NCI-H526 (cell line): ENCODE measurements at regions not wholly inside any gene's neighbourhood (a gene's known extent, or its start where the extent isn't known, plus 50 kb on each side); places are given as distances from the start of the nearest gene placed in this dataset.

Source experiments
- DNase-seq, 2 experiments: peaks; one replicate each; lab custom pipeline; 2025; lab: John Stamatoyannopoulos, UW

DNA sequence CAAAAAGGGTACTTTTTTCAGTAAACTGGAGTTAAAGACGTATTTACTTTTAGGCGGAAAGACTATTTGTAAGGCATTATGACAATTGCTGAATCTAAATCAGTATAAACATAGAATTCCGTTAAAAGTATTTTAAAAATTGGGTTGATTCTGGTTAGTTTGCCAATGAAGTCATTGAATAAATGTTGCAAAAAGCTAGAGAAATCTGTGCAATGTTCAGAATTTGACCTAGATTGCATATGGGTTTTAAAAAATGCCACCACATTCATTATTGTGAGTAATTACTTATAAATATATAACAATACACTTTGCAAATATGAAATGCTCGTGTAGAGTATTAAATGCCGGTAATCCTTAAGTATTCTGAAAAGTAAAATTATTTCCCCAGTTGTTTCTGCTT, 116.5 kb upstream of the EEF1E1 start:
- DNase-seq = no peak

DNA sequence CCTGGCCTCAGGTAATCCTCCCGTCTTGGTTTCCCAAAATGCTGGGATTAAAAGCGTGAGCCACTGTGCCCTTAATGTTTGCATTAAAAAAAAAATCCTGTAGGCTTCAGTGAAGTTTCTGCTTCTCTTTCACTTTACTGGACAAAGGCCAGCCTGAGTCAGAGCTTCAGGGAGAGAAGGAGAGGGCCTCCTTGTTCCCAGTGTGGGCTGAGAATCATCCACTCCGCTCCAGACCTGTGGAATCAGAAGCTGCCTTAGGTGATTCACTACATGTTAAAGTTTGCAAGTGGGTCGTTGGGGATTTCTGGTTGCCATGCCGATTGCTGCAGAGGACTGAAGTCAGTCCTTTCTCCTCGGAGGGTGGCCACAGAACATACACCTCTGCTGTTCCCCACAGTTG, 113.3 kb upstream of the EEF1E1 start:
- DNase-seq = no peak

DNA sequence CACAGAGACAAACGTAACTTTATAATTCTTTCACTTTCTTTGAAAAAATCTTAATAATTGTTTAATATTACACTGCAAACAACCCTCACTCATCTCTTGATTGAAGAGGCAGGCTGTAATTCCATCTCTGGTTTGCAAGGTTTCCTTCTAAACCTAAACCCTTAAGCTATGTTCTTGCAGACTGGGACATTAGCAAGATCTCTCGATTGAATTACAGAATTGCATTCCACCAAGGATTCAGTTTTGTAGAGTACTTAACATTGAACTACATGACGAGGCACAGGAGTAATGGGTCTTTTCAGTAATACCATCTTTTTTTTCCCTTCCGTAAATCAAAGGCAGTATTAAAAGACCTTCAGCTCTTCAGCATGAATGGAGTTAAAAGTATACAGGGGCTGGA, 111.6 kb upstream of the EEF1E1 start:
- DNase-seq = no peak

DNA sequence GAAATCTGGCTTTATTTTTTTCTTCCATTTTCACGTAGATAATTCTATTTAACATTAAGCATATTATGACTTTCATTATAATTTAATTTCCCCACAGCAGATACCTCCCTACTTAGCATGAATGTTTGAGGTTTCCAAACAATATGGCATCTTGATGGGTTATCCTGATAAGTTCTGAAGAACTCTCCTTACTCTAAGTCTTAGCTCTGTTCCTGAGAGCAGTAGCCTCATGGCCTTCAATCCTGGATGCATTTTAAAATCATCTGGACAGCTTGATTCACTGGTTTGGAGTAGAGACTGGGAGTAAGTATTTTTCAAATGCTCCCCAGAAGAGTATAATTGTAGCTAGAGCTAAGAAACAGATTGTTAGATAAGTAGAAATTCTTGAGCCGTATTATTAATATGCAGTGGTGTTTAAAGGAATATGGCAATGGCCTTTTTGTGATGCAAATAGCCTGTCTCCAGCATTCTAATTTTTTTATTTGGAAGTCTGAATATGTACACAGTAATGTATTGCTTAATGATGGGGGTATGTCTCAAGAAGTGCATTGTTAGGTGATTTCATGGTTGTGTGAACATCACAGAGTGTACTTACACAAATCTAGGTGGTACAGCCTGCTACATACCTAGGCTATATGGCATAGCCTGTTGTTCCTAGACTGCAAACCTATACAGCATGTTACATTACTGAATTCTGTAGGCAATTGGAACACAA, 110.5 kb upstream of the EEF1E1 start:
- peak in 1 of 2 experiments; percentile 16 for DNase-seq

DNA sequence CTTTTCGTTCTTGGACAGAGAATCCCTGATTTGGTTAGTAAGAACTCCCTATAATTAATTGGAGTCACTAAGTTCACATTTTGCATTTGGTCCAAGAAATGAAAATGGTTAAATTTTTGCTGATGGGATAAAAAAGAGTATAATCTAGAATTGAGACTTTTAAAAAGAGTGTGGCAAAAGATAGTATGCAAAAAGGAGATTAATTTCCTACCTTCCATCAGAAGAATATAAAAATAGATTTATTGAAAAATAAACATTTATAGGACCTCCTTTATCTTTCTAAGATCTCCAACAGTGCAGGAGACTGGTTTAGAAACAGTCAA, 105.5 kb upstream of the EEF1E1 start:
- no peak for DNase-seq

DNA sequence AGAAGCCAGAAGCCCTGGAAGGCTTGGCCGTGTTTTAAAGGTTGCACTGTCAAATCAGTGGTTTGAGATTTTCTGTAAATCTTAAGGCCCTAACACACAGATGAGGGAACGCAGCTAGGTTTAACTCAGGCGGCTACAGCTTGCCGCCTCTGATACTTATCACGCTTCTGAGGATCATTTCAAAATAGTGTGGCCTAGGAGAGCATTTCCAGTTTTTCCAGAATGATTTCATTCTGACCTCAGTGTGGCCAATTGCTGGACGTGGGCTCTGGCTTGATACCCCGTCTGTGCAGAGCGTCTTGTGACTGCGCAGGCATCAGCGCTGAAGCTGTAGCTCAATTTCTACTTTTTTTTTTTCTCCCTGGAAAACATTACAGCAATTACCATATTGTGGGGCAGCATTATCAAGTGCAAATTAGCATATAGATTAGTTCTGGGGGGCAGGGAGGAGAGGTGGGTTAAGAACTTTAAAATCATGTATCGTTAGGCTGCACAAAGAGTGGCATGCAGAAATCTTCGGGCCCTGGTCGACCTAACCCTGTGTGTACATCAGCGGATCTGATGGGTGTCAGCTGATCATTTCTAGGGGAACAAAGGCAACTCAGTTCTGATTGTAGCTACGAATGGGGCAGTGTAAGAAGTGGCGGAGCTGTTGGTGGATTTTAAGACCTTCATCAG, 105.0 kb upstream of the EEF1E1 start:
- DNase-seq = no peak

DNA sequence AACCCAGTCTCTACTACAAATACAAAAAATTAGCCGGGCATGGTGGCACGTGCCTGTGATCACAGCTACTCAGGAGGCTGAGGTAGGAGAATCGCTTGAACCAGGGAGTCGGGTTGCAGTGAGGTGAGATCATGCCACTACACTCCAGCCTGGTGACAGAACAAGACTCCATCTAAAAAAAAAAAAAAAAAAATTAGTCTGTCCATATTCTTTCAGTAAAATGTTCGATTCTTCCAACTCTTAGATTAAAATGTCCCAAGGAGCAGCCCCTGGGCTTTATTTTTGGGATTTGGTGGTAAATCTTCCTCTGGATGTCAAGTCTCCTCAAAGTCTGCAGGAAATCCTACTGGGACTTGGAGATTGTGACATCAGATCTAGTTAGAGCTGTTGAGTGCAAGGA, 101.0 kb upstream of the EEF1E1 start:
- DNase-seq = no peak

DNA sequence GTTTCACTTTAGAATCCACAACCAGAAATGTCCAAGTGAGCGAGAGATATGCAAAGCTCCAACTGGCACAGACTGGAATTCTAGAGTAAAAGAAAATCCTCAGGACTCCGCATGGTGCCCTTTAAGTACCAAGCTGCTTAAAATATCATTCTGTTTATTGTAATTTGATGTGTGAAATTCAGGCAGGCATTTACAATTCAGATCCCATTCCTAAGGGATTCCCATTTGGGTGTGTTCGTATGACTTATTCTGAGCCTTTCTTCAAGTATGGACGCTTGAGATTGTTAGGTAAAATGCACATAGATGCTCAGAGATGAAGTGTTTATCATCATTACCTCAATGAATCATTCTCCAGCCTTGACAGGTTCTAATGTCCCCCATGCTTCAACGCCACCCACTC, 99.3 kb upstream of the EEF1E1 start:
- no peak for DNase-seq

DNA sequence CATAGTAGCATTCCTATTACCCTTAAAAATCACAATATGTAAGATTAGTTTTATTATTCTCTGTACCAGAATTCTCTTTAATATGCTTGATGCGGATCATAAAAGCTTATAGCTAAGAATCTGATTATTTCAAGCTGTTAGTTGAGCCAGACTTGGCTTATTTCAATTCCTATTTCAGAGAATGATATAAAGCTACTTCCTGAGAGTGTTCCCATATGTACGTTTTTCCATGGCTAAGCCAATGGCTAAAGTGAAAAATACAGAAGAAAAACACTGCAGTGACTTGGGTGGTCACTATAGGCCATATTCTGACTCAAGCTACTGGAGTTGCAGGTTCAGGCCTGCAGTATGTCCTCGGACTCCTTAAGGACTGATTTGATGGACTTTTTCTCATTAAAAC, 97.9 kb upstream of the EEF1E1 start:
- no peak for DNase-seq

DNA sequence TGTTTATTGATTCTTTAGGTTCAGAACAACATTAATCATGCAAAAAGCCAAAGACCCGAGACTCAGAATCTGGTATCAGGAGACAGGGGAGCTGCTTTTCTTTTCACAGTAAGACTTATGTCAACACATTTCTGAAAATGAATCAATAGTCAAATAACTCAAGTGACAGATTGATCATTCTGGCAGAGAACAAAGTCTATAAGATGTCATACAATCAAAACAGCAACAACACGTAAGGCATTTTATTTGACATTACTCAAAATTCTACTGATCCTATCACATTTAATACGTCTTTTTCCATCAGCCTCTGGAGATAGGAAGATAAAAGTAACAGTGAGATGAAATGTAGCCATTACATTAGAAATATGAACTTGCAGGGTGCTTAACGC, 93.4 kb upstream of the EEF1E1 start:
- no peak for DNase-seq

DNA sequence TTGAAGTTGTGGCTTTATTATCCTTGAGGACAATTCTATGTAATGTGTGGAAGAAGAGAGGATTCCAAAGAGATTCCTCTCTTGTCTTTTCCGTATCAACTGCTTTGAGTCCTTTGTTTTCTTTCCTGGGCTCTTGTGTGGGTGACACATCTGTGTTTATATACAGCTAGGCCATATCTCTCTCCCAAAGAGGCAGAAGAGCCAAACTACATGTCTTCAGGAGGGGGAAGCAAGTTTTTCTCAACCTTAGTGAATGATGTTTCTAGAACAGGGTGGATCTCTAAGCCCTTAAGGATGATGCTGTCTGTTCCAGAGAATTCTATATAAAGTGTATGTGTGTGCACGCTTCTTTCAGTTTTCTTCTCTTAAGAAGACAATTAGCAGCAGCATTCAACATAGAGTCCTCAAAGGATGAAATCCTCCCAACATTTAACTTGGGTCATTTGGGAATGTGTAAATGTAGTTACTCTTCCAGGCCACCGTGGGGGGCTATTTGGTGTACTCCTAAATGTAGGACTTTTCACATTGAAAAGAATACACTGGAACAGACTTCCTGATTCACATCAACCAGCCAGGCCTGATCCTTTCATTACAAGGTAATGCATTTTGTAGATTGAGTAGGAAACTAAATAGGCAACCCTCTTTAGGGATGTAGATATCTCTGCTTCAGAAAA, 92.8 kb upstream of the EEF1E1 start:
- peak in 1 of 2 experiments; percentile 20 for DNase-seq

DNA sequence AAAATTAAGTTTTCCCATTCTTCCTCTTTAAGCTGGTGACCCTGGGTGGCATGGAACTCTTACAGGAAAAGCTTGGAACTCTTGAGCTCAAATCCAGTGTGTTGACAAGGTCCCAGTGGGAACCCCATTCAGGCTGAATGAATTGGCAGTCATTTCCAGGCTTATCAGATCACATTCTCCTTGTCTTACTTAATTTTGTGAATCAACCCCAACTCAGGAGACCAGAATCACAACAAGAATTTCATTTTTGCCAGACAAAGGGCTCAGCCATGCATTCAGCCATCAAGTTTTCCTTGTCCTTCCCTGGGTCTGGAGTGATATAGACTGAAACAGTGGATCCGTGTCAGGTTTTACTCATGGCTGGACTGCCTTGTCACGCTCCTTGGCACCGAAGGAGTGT, 92.1 kb upstream of the EEF1E1 start:
- no peak for DNase-seq

DNA sequence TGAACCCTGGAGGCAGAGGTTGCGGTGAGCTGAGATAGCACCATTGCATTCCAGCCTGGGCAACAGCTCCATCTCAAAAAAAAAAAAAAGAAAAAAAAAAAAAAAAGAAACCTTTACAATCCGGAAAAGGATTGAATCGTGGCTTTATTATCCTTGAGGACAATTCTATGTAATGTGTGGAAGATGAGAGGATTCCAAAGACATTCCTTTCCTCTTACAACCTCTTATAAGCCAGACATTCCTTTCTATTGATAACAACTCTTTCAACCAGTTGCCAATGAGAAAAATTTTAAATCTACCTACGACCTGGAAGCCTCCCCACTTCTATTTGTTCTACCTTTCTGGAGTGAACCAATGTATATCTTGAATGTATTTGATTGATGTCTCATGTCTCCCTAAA, 91.2 kb upstream of the EEF1E1 start:
- DNase-seq = no peak

DNA sequence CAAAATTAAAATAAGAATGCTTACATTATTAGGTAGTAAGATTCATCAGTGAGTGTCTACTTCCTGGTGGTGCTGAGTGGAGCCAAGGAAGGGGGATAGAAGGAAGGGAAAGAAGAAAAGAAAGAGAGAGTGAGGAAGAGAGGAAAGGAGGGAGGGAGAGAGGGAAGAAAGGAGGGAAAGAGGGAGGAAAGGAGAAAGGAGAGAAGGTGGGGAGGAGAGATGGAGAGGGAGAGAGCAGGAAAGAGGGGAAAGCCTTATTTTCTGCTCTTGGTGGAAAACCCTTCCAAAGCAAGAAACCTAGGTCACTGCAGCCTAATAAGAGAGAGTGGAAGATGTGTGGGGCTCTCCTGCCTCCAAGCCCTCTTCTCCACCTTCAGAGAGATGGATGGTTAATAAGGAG, 90.2 kb upstream of the EEF1E1 start:
- no peak for DNase-seq

DNA sequence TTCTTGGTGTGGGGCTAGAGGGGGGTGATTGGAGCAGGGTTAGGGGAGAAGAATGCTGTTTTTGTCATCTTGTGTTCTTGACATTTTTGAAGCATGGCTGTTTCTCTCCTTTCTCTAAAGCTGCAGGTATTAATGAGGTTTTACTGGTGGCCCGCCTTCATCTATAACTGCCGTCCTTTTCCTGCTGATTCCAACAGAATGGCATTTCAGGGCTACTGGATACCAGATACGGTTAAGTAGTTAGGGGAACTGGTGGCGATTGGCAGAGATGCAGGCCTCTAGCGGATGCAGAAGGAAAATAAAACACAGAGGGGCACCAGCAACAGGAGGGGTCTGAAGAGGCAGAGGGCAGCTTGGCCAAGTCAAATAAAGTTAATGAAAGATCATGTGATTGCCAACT, 89.7 kb upstream of the EEF1E1 start:
- no peak for DNase-seq

DNA sequence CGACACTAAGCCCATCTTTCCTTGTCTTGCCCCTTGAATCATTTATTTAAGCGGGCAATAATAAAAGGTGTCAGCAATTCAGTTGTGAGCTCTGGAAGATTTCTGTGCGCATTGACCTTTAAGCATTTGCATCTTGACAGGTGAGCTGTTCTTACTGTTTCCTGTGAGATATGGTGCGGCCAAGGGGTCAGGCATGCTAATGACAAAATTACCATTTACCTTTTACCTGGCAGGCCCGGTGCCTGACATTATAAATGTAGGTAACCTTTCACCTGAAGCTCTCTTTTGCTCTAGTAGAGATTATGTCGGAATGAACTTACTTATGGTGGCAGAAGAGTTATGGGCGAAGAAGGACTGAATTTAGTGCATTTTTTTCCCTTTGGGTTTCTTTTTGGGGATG, 89.3 kb upstream of the EEF1E1 start:
- peak in 1 of 2 experiments; percentile 5 for DNase-seq

DNA sequence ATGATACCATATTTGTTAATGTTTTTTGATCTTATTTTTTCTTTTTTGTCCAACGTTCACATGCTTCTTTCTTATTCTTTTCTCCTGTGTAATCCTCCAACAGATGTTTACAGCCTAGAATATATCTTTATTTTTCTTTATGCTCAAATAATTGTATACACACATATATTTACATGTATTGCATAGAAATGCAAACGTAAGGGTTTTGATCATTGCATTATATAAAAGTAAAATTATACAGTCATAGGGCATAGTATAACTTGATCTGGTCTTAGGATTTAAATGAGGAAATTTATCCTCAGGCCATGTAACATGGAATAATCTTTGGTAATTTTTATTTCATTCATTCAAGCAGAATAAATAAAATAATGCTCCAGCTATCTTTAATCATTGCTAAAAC, 84.9 kb upstream of the EEF1E1 start:
- no peak for DNase-seq

DNA sequence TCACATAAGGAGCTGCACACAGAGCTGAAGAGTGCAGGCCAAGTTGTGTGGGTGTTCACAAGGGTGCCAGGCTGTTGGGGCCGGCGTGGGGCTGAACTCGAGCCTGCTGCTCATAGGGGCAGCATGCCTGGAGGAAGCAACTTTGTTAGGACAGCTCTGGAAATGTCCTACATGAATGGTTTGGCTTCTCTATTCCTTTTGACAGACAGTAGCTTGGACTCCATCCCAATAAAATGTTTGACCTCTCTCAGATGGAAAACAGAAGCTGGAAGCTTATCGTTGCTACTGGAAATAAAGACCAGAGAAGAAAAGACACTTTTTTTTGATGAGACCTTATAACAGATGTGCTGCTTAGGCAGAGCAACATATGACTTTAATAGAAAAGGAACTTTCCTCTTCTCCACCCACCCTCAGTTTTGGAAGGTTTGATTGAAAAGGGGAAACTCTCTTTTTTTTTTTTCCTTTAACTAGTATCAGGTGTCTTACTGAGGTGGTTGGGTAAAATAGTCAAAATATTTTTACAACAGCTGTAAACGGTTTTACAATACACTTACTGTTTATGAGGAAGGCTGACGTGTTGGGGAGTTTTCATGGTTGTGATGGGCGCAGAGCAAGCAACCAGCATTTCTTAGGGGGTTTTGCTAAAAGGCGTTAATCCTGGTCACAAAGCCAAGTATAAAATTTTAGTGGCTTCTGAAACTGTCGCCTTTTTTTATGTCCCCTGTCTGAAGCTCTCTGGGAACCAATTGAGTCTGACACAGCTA, 80.7 kb upstream of the EEF1E1 start:
- DNase-seq = no peak

DNA sequence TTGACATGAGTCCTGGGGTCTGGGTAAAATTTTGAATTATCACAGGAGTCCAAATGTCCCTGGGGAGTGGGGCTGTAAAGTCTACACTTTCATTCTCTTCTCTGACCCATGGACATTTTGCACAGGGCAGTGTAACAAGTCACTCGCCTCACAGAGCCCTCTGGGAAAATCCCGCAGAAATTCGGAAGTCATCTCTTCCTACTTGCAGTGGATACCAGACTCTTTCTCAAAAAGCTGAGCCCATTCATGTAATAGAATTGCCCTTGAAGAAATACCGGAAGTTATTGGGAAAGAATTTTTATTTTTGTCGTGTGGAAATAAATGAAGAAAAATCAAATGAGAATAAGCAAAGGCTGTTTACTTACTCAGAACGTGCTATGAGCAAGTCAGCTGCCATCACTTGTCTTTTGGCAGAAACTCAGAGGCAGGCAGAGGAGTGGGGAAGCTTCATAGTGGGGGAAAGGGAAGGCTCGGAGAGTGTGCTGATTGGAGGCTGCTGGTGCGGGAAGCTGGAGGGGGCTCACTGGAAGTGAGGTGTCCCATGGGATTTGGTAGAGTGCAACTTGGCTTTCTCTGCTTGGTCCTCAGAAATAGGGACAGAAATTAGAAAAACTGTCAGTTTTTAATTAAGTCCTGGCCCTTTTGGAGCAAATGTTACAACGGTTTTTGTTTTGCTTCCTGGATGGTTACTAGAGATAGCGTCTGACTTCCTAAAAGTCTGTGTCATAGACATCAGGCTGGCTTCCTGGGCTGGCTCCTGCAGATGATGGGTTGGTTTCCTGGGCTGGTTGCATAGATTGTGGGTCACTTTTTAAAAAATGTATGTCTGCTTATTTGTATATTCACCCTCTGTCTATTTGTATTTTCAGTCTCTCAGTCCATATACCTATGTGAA, 79.8 kb upstream of the EEF1E1 start:
- no peak for DNase-seq

DNA sequence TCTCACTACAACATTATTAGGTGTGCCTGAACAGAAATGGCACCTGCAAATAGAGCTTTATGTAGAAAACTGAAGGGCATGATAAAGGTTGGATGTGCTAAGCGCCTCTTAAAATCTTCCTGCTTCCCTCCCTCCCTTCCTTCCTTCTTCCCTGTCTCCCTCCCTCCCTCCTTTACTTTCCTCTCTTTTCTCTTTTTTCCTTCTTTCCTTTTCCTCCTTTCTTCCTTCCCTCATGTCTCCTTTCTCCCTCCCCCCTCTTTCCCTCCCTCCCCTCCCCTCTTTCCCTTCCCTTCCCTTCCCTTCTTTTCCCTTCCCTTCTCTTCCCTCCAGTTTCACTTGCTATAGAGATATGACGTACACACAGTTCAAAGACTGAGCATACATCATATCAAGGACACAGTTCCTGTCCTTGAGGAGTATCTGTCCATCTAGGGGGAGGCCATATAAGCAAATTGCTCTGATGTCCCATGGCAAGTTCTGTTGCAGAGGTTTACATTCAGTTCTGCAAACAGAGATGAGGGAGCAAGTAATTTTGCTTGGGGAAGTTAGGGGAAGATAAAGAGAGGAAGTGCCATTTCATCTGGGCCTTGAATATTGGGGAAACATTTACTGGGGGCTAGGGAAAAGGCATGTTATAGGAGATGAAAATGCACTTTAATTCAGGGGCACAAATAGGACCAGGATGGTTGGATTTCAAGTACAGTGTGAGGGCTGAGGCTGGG, 79.0 kb upstream of the EEF1E1 start:
- DNase-seq = no peak
